DOHH2 (cell line): ENCODE measurements at regions not wholly inside any gene's neighbourhood (a gene's known extent, or its start where the extent isn't known, plus 50 kb on each side); places are given as distances from the start of the nearest gene placed in this dataset.

Experiments
- H3F3A ChIP-seq: fragments of 200-600 bp; sonication (generic), shearing (Covaris generic); 2 replicates; pipeline ENCODE4 v1.6.0; 2016; ENCODE audit warnings: antibody characterized with exemption, mild to moderate bottlenecking; ENCODE audit not compliant: control insufficient read depth, insufficient read depth
- H3K27ac ChIP-seq: fragments of 200-600 bp; sonication (generic); 2 replicates; pipeline ENCODE4 v1.5.1; 2014; ENCODE audit warnings: low read depth, mild to moderate bottlenecking, low read length, moderate library complexity
- H3K27me3 ChIP-seq: fragments of 200-600 bp; sonication (generic); 2 replicates; pipeline ENCODE4 v1.6.1; 2014; ENCODE audit warnings: mild to moderate bottlenecking, low read length, mixed read lengths; ENCODE audit not compliant: control insufficient read depth
- H3K36me3 ChIP-seq: fragments of 200-600 bp; sonication (generic); 2 replicates; pipeline ENCODE4 v1.6.1; 2014; ENCODE audit warnings: mild to moderate bottlenecking, low read length, moderate library complexity, mixed read lengths; ENCODE audit not compliant: control insufficient read depth
- H3K4me1 ChIP-seq: fragments of 200-600 bp; sonication (generic); 2 replicates; pipeline ENCODE4 v1.6.1; 2014; ENCODE audit warnings: mild to moderate bottlenecking, low read length, mixed read lengths; ENCODE audit not compliant: control insufficient read depth
- H3K4me2 ChIP-seq: fragments of 200-600 bp; sonication (generic); 2 replicates; pipeline ENCODE4 v1.6.0; 2014; ENCODE audit warnings: mild to moderate bottlenecking, low read length, moderate library complexity
- H3K4me3 ChIP-seq: fragments of 200-600 bp; sonication (generic); 2 replicates; pipeline ENCODE4 v1.5.1; 2014; ENCODE audit warnings: mild to moderate bottlenecking, low read length, mixed read lengths
- H3K79me2 ChIP-seq: fragments of 200-600 bp; sonication (generic); 2 replicates; pipeline ENCODE4 v1.6.1; 2014; ENCODE audit warnings: mild to moderate bottlenecking, low read length, mixed read lengths; ENCODE audit not compliant: control insufficient read depth
- H3K9me2 ChIP-seq: fragments of 200-600 bp; sonication (generic); replicated peaks from 2 replicates; pipeline ENCODE4 v1.6.1; 2014; ENCODE audit warnings: mild to moderate bottlenecking, low read length, mixed read lengths; ENCODE audit not compliant: control insufficient read depth
- H3K9me3 ChIP-seq: fragments of 200-600 bp; sonication (generic); 2 replicates; pipeline ENCODE4 v1.6.1; 2014; ENCODE audit warnings: antibody characterized with exemption, low read length, mixed read lengths; ENCODE audit not compliant: control insufficient read depth, insufficient read depth
- H4K20me1 ChIP-seq: fragments of 200-600 bp; sonication (generic); 2 replicates; pipeline ENCODE4 v1.6.0; 2014; ENCODE audit warnings: low read depth, mild to moderate bottlenecking, antibody characterized with exemption, low read length, moderate library complexity; ENCODE audit not compliant: control insufficient read depth, insufficient read depth
- EZH2phosphoT487 ChIP-seq: fragments of 200-600 bp; sonication (generic); IDR thresholded peaks from 2 replicates; pipeline ENCODE4 v1.6.1; 2017; ENCODE audit warnings: borderline replicate concordance, mild to moderate bottlenecking, antibody characterized with exemption, low read length, moderate library complexity, mixed read lengths
- TF ChIP-seq, protein P1 (sequence below): fragments of 200-600 bp; sonication (generic); IDR thresholded peaks from one replicate; pipeline ENCODE4 v1.5.1; 2014; ENCODE audit warnings: antibody characterized with exemption, mild to moderate bottlenecking, low read depth, low read length; ENCODE audit not compliant: poor library complexity, severe bottlenecking

DNA sequence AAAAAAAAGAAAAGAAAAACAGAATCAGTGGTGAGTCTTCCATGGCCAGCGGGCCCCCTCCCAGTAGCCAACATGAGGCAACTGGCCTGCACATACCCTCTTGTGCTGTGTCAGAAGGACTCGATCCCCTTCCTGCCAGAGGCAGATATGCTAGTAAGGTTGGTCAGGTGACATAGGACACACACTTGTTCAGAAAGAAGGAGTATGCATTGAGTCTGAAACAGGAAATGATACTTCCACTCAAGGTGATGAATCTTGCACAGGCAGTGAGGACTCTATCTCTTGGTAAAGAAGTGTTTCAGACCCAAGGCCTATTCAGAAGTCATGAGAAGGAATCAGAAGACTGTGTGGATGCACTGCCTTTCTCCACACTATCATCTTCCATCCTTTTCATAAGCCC is 269.7 kb upstream of the FAR2 start:
- no peak for TF ChIP-seq EZH2phosphoT487
- TF ChIP-seq, protein P1, sequence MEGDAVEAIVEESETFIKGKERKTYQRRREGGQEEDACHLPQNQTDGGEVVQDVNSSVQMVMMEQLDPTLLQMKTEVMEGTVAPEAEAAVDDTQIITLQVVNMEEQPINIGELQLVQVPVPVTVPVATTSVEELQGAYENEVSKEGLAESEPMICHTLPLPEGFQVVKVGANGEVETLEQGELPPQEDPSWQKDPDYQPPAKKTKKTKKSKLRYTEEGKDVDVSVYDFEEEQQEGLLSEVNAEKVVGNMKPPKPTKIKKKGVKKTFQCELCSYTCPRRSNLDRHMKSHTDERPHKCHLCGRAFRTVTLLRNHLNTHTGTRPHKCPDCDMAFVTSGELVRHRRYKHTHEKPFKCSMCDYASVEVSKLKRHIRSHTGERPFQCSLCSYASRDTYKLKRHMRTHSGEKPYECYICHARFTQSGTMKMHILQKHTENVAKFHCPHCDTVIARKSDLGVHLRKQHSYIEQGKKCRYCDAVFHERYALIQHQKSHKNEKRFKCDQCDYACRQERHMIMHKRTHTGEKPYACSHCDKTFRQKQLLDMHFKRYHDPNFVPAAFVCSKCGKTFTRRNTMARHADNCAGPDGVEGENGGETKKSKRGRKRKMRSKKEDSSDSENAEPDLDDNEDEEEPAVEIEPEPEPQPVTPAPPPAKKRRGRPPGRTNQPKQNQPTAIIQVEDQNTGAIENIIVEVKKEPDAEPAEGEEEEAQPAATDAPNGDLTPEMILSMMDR: no peak

DNA sequence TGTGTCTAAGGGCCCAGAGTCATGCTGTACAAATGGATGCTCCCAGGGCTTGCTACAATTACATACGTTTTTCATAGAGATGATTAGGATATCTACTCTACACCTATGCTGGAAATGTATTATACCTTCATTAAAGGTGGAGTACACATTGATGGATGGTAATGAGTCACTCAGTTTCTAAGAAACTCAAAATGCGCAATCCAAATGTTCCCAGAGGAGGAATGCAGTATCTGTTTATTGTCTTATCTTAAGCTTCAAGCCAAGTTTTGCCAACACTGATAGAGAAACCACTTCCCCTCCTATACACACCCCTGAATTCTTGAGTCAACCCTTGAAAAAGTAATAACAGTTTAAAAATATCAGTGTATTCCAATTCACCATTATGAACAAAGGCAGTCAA is 266.6 kb upstream of the FAR2 start:
- H3K9me2 ChIP-seq: no peaks in the 10 kb centered on the region
- H3K27me3 ChIP-seq: 0 out of 2 replicates have a peak, but pooled peaks cover 3% of the 10 kb centered on the region
- no peak overlapping the region for H3K4me3 ChIP-seq
- no peaks in the 10 kb centered on the region for H3K4me1 ChIP-seq
- no peaks in the 10 kb centered on the region for H3F3A ChIP-seq
- H3K9me3 ChIP-seq: no peaks in the 10 kb centered on the region
- no peaks in the 10 kb centered on the region for H3K79me2 ChIP-seq
- H3K27ac ChIP-seq: no peak overlapping the region
- H4K20me1 ChIP-seq: no peaks in the 10 kb centered on the region
- H3K36me3 ChIP-seq: no peaks in the 10 kb centered on the region
- no peak for TF ChIP-seq EZH2phosphoT487
- TF ChIP-seq, protein P1: no peak
- no peak overlapping the region for H3K4me2 ChIP-seq

More for the DNA sequence above, 269.7 kb upstream of the FAR2 start:
- Histone ChIP-seq H3F3A (no peaks in the 10 kb centered on the region), H3K79me2 (no peaks in the 10 kb centered on the region), H3K4me2 (no peak overlapping the region), H3K9me2 (no peaks in the 10 kb centered on the region), H3K27ac (no peak overlapping the region), H4K20me1 (no peaks in the 10 kb centered on the region), H3K27me3 (no peaks in the 10 kb centered on the region), H3K9me3 (no peaks in the 10 kb centered on the region), H3K4me1 (no peaks in the 10 kb centered on the region), H3K36me3 (no peaks in the 10 kb centered on the region), H3K4me3 (no peak overlapping the region)

DNA sequence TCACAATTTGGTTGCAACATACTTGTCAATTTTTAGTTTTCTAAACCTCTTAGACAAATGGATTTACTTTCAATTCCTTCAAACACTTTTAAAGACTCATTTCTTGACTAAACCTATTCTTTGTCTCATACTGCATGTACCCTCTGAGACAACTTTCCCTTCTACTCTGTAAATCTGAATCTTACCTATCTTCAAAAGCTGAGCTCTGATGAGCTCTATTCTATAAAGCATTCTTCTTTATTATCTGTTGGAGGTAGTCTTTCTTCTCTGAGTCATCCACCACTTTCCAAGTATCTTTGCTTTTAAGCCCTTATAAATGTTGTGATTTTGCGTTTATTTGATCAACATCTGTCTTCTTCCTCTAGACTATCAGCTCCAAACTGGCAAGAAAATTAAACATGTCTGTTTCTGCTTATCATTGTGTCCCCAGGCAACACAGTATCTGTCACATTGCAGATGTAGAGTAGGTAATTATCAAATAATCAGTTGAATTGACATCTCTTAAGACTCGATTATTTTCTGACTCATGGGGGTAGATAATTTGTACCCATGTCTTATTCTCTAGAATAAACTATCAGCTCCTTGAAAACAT is 265.6 kb upstream of the FAR2 start:
- Histone ChIP-seq H3K4me3 (no peak overlapping the region), H3K9me2 (no peaks in the 10 kb centered on the region), H3F3A (no peaks in the 10 kb centered on the region), H3K27me3 (0 out of 2 replicates have a peak, but pooled peaks cover 3% of the 10 kb centered on the region), H3K27ac (no peak overlapping the region), H3K36me3 (no peaks in the 10 kb centered on the region), H4K20me1 (no peaks in the 10 kb centered on the region), H3K79me2 (no peaks in the 10 kb centered on the region), H3K9me3 (no peaks in the 10 kb centered on the region), H3K4me2 (no peak overlapping the region), H3K4me1 (no peaks in the 10 kb centered on the region)
- TF ChIP-seq, protein P1: no peak
- no peak for TF ChIP-seq EZH2phosphoT487
